Duodenal mucosa (tissue), 2 donors: ENCODE measurements at regions not wholly inside any gene's neighbourhood (a gene's known extent, or its start where the extent isn't known, plus 50 kb on each side); places are given as distances from the start of the nearest gene placed in this dataset.

Experiments used
- H3K27ac ChIP-seq: one replicate; pipeline ENCODE4 v1.7.0; 2013; ENCODE audit warnings: low read depth, low read length
- H3K27me3 ChIP-seq, 2 donors: one replicate each; pipeline ENCODE4 v1.7.0; 2013; ENCODE audit warnings: low read length in 2 of 2, control low read depth in 1 of 2; ENCODE audit not compliant: insufficient read depth in 2 of 2, control insufficient read depth in 1 of 2
- H3K36me3 ChIP-seq, 2 donors: one replicate each; pipeline ENCODE4 v1.7.0; 2013; ENCODE audit warnings: low read length in 2 of 2, control low read depth in 1 of 2; ENCODE audit not compliant: insufficient read depth in 2 of 2, control insufficient read depth in 1 of 2
- H3K4me1 ChIP-seq, 2 donors: one replicate each; pipeline ENCODE4 v1.7.0; 2013; ENCODE audit warnings: low read length in 2 of 2, control low read depth in 1 of 2; ENCODE audit not compliant: insufficient read depth in 2 of 2, control insufficient read depth in 1 of 2
- H3K4me3 ChIP-seq, 2 donors: one replicate each; pipeline ENCODE4 v1.7.0; 2013; ENCODE audit warnings: low read length in 2 of 2, low read depth in 1 of 2
- H3K9ac ChIP-seq, 2 donors: one replicate each; pipeline ENCODE4 v1.7.0; 2013; ENCODE audit warnings: low read length in 2 of 2, low read depth in 1 of 2
- H3K9me3 ChIP-seq, 2 donors: one replicate each; pipeline ENCODE4 v1.7.0; 2013; ENCODE audit warnings: low read length in 2 of 2, control low read depth in 1 of 2; ENCODE audit not compliant: control insufficient read depth in 1 of 2

DNA sequence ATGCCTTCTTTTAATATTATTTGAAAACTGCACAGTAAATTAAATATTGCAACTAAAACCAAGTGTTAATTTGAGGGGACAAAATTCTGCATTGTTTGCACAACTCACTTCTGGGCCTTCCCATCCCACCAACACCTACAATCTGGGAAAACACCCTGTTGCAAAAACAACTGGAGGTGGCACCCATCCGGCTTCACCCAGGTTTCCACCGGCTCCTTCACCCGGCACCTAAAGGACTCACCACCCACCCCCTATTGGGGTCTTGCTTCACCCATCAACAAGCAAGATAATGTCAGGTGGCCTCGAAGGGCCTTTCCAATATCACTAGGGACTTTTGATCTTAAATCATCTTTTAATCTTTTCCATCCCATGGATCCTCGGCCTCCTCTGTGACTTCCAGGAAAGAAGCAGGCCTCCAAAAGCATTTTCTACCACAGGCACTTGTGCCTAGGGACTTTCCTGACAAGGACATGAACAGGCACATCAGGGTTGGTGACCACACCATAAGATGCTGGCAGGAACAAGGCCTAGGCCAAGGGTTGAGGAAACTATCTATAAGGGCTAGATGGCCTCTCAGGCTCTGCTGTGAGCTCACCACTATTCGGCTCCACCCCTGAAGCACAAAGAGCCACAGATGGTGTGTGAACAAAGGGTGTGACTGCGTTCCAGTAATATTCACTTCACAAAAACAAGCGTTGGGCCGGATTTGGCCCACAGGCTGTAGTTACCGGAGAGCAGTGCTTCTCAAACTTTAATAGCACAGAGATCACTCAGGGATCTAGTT, 205.1 kb downstream of the AUH start:
- H3K4me1 ChIP-seq = peaks cover 1 to 5% of the 10 kb centered on the region in 2 donors
- H3K9ac ChIP-seq = no peak overlapping the region
- no peaks in the 10 kb centered on the region for H3K27me3 ChIP-seq
- H3K36me3 ChIP-seq = no peaks in the 10 kb centered on the region
- no peak overlapping the region for H3K4me3 ChIP-seq
- H3K9me3 ChIP-seq = peaks cover 0 to 4% of the 10 kb centered on the region in 2 donors
- H3K27ac ChIP-seq = no peak overlapping the region

- Histone ChIP-seq H3K9me3 (peaks cover 0 to 4% of the 10 kb centered on the region in 2 donors), H3K27ac (no peak overlapping the region), H3K4me1 (peaks cover 6 to 13% of the 10 kb centered on the region in 2 donors), H3K4me3 (no peak overlapping the region), H3K36me3 (no peaks in the 10 kb centered on the region), H3K27me3 (no peaks in the 10 kb centered on the region), H3K9ac (no peak overlapping the region)
Observed at GRCh38 chr9:91157883-91158282, 203.8 kb downstream of the AUH start.

DNA sequence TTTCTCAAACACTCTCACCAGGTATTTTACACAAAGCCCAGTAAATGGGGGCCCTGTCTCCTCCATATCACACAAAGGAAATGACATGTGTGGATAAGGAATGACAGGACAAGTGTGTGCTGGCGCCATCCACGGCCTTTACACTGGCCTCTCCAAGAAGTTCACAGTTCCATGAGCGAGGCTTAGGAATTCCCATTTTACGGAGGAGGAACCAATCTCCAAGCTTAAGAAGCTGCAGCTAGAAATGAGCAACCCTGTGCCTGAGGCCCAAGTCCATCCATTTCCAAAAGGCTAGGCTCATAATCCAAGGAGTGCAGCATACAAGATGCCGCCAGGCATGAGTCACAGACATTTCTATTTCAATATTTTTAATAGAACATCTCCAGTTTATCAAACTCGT, 203.4 kb downstream of the AUH start:
- Histone ChIP-seq H3K36me3 (no peaks in the 10 kb centered on the region), H3K4me3 (no peak overlapping the region), H3K4me1 (peaks cover 10 to 17% of the 10 kb centered on the region in 2 donors), H3K27me3 (no peaks in the 10 kb centered on the region), H3K27ac (no peak overlapping the region), H3K9me3 (peaks cover 0 to 4% of the 10 kb centered on the region in 2 donors), H3K9ac (no peak overlapping the region)

GRCh38 chr9:91158946-91159345, 202.8 kb downstream of the AUH start:
- Histone ChIP-seq H3K36me3 (no peaks in the 10 kb centered on the region), H3K9me3 (peaks cover 0 to 4% of the 10 kb centered on the region in 2 donors), H3K27me3 (no peaks in the 10 kb centered on the region), H3K4me1 (peaks cover 17 to 23% of the 10 kb centered on the region in 2 donors), H3K9ac (no peak overlapping the region), H3K4me3 (no peak overlapping the region), H3K27ac (no peak overlapping the region)

GRCh38 chr9:91159664-91160121, 202.0 kb downstream of the AUH start:
- Histone ChIP-seq H3K36me3 (no peaks in the 10 kb centered on the region), H3K4me1 (peaks cover 24 to 31% of the 10 kb centered on the region in 2 donors), H3K9me3 (peaks cover 0 to 4% of the 10 kb centered on the region in 2 donors), H3K9ac (no peak overlapping the region), H3K4me3 (peak overlapping the region in 1 of 2 donors; percentile 48), H3K27me3 (no peaks in the 10 kb centered on the region), H3K27ac (no peak overlapping the region)

GRCh38 chr9:91160181-91160580, 201.5 kb downstream of the AUH start:
- Histone ChIP-seq H3K27ac (no peak overlapping the region), H3K9me3 (no peaks in the 10 kb centered on the region), H3K27me3 (no peaks in the 10 kb centered on the region), H3K36me3 (no peaks in the 10 kb centered on the region), H3K9ac (no peak overlapping the region), H3K4me3 (no peak overlapping the region), H3K4me1 (peaks cover 29 to 36% of the 10 kb centered on the region in 2 donors)

- Histone ChIP-seq H3K9ac (no peak overlapping the region), H3K27ac (no peak overlapping the region), H3K27me3 (no peaks in the 10 kb centered on the region), H3K4me3 (no peak overlapping the region), H3K4me1 (peaks cover 32 to 39% of the 10 kb centered on the region in 2 donors), H3K9me3 (no peaks in the 10 kb centered on the region), H3K36me3 (no peaks in the 10 kb centered on the region)
Observed at GRCh38 chr9:91160599-91161464, 200.9 kb downstream of the AUH start.

GRCh38 chr9:91161465-91162300, 200.0 kb downstream of the AUH start:
- Histone ChIP-seq H3K9me3 (no peaks in the 10 kb centered on the region), H3K27me3 (no peaks in the 10 kb centered on the region), H3K27ac (no peak overlapping the region), H3K4me3 (no peak overlapping the region), H3K4me1 (peaks cover 32 to 39% of the 10 kb centered on the region in 2 donors), H3K36me3 (no peaks in the 10 kb centered on the region), H3K9ac (no peak overlapping the region)

- Histone ChIP-seq H3K36me3 (no peaks in the 10 kb centered on the region), H3K4me1 (peaks cover 32 to 39% of the 10 kb centered on the region in 2 donors), H3K27me3 (no peaks in the 10 kb centered on the region), H3K27ac (no peak overlapping the region), H3K9me3 (no peaks in the 10 kb centered on the region), H3K4me3 (peak overlapping the region; percentile 2 to 15), H3K9ac (peak overlapping the region; percentile 10 to 13)
Observed at GRCh38 chr9:91162311-91162710, 199.4 kb downstream of the AUH start.
